ENCODE measurements at regions not wholly inside any gene's neighbourhood (a gene's known extent, or its start where the extent isn't known, plus 50 kb on each side); places are given as distances from the start of the nearest gene placed in this dataset.
"Not testable (repeated sequence)": the region's sequence is repeated elsewhere in the genome, so short reads cannot be mapped to it uniquely, and the experiment has no call there.

DNA sequence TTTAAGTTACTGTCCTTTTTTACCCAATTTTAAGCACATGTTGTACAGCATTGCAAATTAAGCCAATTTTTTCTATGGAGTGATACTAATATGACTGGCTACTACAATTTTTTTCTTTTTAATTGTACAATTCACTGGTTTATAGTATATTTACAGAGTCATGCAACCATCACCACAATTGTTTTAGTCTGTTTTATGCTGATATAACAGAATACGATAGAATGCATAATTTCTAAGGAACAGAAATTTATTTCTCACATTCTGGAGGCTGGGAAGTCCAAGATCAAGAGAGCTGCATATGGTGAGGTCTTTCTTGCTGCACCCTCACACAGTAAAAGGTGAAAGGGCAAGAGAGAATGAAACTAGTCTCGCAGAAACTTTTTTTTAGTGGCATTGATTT lies 125.3 kb downstream of the GLUD2 start:
- DNase-seq: no peak

DNA sequence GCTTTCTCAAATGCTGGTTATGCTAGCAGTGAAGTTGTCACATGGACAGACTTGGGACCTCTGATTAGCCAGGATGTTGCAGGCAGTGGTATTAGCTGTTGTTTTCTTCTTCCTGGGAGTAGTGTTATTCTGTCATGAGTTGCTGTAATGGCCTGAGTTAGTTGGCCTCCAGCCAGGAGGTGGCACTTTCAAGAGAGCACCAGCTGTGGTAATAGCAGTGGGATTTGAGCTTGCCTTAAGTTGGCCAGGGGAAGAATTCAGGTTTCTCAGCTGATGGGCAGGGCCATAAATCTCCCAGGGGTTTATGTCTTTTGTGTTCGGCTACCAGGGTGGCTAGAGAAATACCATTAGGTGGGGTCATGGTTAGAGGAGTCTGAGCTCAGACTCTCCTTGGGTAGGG lies 132.6 kb downstream of the GLUD2 start:
- no peak for DNase-seq

DNA sequence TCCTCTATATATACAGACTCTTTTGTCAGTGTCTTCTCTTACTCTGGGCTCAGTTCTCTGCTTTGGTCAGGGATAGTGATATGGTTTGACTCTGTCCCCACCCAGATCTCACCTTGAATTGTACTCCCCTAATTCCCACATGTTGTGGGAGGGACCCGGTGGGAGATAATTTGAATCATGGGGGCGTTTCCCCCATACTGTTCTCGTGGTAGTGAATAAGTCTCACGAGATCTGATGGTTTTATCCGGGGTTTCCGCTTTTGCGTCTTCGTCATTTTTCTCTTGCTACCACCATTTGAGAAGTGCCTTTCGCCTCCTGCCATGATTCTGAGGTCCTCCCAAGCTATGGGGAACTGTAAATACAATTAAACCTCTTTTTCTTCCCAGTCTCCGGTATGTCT lies 144.4 kb downstream of the GLUD2 start:
- DNase-seq: no peak

DNA sequence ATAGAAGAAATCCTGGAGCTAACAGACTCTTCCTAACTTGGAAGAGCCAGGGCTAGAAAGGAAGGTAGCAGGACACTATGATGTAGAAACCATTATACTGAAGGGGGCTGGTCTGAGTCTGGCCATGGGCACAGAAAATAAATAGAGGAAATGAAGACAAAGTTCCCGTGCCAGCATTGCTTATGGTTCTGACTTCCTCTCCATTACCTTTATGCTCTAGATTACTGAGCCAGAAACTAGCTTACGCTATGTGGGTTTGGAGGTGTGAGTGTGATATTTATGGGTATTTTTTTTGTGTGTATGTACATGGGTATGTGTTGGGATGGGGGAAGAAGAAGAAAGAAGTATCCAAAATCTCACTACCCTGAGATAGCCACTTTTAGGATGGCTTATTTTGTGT lies 148.3 kb downstream of the GLUD2 start:
- DNase-seq: no peak

DNA sequence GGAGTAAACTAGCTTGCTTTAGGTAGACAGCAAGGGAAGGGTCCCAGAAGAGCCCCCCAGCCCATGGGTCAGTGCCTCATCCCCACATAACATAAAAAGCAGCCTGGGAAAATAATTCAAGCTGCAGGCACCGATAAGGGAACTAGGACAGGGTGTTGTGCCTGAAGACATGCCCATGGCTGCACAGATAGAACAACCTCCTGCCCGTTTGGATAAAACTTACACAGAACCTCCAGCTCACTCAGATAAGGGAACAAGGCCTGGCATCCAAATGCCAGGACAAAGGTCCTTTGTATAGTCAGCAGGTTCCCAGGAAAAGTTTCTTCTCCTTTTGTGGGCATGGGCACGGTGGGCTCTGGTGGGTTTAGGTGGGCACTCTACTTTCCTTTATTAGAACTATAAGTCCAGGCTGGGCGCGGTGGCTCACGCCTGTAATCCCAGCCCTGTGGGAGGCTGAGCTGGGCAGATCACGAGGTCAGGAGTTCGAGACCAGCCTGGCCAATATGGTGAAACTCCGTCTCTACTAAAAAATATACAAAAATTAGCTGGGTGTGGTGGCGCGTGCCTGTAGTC lies 149.5 kb downstream of the GLUD2 start:
- not testable (repeated sequence) for DNase-seq

DNA sequence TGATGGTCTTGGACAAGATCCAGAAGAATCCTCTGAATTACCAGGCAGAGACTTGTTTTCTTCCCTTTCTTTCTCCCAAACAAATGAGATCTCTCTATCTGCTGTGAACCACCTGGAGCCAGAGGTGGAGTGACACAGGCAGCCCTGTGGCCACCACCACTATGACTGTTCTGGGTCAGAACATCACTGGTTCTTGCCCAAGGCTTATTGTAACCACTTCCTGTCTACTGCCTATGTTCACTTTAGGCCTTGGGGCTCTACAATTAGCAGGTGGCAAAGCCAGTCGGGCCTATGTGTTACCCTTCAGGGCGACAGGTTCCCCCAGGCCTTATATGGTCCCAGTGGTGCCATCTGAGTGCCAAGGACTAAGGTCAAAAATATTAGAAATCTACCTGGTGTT lies 161.2 kb downstream of the GLUD2 start:
- no peak for DNase-seq

DNA sequence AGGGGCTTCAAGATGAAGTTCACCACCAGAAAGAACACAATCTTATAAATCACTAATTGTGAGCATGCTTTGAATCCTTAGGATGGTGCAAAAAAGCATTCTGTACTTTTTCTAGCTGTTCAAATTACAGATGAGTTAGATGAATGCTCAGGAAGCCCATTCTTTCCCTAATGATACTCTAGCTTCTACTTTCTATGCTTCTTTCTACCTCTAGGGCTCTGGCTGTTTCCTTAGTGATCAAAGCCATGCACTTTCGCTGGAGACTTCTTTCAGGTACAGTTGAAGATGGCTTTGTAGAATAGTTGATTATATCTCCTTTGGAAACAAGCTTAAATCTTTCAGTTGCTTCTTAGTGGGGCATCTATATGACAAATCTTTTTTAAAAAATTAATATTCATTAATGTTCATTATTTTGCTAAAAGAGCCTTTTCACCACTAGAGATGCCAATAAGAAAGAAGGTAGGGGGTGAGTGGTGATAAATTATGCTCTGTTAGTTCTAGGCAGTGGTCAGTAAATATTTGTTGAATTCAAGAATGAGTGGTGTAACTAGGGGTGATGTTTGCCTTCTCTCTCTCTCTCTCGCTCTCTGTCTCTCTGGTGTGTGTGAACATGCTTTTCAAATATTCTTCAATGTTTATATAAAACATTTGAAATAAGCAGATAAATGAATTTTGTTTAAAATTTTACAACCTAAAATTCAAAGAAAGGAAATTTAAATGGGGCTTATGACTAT lies 169.4 kb downstream of the GLUD2 start:
- no peak for DNase-seq

DNA sequence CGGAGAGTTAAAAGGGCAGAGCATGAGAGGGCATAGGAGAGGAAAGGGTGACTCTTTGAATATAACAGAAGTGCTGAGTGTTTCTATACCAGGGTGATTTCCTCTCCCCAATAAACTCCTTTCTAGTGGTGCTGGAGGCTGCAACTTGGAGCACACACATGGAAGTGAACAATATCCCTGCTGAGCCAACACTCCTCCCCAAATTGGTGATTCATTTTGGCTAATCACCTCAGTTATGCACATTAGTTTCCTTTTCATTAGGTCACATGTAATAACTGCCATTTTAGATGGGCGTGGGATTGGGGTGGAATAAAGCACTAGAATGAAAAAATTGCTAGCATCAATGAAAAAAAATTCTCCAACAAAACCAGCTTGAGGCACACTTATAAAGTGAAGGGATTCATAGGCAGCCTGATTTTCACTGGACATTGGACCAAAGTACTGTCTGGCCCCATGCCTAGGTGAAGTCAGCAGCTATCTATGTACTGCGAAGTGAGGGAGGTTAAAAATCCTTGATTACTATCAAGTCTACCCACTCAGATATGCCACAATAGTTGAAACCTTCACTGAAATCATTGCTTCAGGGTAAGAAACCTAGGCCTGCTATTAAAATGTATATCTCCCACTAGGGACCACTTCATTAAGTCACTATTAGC lies 174.0 kb downstream of the GLUD2 start:
- DNase-seq: no peak

DNA sequence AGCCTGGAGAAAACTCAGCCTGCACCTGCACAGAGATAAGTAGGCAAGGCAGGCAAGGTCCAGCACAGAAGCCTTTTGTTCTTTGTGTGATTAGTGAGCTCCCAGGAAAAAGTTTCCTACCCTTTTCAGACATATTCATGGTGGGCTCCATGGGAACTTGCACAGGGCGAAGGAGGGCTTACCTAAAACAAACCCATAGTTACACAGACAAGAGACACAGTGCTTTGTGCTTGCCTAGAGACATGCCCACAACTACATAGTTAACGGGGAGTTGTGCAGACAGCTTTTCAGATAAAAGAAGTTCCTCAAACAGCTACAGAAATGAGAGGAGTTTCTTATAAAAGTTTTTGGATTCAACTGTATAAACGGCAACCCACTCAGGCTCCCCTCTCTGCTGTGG lies 180.5 kb downstream of the GLUD2 start:
- no peak for DNase-seq

DNA sequence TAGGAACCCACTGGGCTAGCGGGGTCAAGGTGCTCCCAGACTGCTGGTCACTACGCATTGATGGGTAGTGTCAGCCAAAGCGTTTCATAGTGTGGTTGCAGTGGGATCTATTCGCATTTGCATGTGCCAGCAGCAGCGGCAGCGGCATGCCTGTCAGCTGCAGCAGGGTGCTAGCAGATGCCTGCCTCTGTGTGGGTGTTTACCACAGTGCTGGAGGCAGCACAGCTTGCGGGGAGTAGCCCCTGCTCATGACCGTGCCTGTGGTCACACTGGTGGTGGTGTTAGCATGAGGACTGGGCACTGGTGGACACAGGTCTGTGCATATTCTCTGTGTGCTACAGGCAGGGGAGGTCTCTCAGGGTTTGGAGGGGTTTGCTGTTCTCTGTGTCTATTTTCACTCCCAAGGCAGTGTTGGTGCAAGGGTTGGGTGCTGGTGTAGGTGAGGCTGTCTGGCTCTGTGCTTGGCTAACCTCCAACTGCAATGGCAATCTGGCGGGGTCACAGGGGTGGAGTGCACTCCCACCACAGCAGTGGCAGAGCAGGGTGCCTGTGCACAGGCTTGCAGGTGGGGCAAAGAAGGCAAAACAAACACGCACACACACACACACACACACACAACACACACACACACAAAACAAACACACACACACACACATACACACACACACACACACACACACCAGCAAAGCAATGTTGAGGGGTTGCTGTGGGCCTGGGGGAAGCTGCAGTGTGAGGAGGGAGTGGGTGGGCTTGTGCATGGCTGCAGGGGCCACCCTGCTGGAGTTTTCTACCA lies 184.4 kb downstream of the GLUD2 start:
- no peak for DNase-seq

DNA sequence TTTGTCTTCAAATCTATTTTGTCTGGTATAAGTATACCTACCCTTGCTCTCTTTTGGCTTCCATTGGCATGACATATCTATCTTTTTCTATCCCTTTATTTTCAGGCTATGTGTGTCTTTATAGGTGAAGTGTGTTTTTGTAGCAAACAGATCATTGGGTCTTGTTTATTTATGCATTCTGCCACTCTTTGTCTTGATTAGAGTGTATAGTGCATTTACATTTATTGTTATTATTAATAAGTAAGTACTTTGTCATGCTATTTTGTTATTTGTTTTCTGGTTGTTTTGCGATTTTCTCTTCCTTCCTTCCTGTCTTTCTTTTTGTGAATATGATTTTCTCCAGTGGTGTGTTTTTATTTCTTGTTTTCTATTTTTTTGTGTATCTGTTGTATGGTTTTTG lies 188.6 kb downstream of the GLUD2 start:
- DNase-seq: no peak

DNA sequence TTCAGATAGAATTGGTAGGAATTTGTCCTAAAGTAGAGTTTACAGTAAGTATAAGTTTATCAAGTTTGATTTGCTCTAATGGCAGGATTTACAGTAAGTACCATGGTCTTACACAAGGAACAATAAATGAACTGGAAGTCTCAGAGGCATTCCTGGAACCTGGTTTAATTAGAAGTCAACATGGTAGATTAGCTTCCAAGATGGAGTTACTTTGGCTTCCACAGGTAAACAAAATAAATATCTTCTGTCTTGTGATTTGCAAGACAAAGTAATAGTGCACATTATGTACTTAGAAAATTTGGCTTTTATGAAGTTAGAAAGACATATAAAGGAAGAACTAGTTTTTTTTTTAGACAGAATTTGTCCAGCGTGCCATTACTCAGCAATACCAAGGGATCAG lies 190.7 kb downstream of the GLUD2 start:
- DNase-seq: no peak

DNA sequence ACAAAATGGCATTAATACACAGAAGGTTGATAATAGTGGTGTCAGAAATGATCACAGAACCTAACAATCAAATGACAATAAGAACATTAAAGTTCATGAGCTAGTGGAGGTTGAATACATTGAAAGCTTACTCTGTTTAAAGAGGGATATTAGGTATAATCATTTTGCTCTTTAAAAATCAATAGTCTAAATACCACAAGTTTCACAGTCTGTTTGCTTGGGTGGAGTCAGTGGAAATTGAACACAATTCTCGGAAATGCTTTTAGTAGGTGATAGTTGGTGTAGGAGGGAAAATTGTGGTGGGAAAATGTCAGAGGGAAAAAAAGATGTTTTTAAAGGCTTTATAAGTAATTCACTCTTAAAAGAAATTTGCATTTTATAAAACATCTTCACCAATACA lies 197.1 kb downstream of the GLUD2 start:
- no peak for DNase-seq

DNA sequence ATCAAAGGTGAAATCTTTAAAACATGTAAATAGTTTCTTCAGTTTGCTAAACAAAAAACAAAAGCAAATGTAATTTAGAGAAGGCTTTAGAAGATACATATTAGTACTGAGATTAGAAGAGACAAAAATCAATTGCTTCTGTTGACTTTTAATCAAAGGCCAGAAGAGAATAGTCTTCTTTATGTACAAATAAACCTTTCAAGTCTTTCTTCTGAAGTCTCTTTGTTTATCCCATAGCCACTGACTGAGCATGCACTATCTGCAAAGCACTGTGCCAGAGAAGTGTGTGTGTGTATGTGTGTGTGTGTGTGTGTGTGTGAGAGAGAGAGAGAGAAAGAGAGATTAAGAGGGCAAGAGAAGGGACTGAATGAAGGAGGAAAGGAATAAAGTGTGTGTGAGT lies 198.4 kb downstream of the GLUD2 start:
- DNase-seq: no peak

DNA sequence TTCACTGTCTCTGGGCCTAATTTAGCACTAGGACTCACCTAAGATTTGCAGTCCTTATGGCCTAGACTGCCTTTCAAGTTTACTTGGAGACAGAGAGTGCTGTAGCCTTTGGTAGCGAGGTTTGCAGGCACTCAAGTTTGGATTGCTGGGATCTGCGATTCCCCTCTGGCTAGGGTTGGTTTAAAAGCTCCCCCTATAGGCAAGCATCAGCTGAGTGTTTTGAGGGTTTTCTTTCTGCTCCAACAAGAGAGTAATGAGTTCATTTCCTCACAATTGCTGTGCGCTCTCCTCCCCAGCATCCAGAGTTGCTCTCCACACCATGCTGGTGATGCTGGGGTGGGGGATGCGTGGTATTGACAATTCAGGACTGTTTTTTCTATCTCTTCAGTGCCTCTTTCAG lies 206.9 kb downstream of the GLUD2 start:
- DNase-seq: peak; percentile 8

DNA sequence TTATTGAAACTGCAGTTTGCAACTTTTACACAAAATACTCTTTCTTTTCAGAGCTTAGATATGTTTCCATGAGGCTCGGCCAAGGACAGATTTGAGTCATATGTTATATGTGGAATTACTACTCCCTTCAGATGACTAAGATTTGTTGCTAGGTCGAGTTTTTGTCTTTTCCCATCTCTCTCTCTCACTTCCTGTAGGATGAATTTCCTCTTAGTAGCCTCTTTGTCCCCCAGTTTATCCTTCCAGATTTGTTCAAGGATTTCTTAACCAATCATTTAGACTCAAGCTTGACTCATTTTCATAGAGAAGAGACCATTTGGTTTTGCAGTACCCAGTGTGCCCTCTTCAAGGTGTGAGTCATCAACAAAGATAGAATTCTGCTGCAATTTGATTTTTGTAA lies 209.2 kb downstream of the GLUD2 start:
- DNase-seq: peak; percentile 43

DNA sequence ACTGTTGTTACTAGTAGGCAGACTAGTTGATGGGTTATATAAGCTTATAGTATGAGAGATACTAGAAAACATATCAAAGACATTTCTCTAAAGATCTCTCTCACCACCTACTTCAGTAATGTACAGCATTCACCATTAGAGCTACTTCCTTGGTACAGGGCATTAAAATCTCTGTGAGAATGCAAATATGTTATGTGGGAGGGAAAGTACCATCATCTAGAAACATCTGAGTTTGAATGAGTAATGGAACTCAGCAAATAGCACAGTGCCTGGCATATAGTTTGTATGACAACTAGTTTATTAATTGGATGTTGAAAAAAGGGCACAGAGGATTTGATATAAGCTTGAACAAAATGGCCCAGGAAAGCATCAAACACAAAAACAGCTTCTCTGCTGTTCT lies 211.1 kb downstream of the GLUD2 start:
- DNase-seq: no peak

DNA sequence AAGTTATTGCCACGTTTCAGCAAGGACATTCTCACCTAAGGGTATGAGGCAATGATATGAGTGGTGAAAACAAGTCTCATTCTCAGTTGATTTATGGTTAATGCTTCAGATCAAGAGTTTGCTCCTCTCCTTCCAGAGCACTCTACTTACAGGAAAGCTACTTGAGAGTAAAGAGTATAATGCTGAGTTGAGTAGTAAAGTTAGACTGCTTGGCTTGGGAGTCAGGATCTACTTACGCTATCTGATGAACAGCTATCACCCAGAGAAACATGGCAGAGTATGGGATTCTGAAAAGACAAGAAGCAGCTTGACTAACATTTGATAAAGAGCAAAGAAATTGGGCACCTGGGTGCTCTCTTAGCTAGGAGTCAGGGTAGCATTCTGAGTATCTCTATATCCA lies 211.8 kb downstream of the GLUD2 start:
- DNase-seq: no peak

DNA sequence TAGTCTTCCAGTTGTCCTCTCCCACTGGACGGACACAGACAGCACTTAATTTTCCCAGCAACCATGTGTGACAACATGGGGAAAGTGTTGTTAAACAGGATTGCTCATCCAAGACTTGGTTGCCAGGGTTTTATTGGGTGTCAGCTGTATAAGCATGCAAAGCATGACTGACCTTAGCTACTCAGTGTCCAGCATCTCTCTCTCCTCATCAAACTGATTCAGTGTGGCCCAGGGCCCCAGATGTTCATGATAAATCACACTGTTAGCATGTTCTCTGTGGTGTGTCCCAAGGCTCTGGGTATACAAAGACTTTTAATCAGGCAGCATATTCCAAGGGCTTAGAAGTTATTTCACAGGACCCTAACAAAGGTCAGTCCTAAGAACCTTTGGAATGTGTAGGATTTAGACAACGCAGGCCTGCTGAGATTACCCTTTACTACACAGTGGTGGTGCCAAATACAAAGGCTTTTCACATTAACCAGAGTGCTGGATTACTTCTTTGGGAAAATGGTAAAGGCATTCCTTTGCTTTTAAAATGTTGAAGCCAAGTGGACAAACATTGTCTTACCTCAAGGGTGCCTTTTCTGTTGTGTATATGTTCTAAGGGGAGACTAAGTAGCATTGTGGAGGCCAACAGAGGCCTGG lies 213.3 kb downstream of the GLUD2 start:
- no peak for DNase-seq

DNA sequence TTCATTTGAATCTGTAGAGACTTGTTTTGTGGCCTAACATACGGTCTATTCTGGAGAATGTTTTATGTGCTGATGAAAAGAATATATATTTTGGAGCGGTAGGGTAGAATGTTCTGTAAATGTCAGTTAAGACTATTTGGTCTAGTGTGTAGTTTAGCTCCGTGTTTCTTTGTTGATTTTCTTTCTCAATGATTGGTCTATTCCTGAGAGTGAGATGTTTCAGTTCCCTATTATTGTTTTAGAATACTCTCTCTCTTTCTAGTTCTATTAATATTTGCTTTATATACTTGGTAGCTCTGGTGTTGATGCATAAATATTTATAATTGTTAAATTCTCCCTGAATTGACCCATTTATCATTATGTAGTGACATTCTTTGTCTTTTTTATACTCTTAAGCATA lies 236.5 kb downstream of the GLUD2 start:
- no peak for DNase-seq

DNA sequence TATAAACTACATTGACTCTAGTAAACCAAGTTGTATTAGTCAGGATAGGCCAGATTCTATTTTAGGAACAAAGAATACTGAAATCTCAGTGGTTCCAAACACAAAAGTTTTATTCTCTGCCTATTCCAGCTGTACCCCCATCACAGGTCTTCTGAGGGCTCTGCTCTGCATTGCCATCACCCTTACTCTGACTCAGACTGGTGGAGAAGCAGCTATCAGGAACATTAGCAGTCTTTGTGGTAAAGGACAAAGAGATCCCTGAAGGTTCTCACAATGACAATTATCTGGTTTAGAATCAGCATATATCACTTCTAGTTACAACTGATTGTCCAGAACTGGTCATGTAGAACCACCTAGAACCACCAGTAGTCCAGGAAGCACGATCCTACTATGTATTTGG lies 251.1 kb downstream of the GLUD2 start:
- peak; percentile 8 for DNase-seq

DNA sequence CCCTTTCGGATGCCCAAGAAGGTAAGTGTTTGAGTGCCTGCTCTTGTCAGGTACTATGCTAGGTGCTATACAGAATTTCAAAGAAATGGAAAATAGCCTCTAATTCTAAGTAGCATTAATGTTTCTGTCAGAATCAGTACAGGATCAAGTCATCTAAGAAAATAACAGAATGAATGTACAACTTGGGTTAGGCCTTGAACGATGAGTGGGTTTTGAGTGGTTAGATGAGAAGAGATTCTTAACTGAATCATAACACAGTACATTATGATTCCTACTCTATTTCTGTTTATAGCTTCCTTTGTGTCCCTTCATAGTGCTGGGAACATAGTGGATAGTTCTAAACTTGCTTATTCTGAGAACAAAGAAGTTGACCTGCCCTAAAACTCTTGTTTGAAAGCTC lies 253.9 kb downstream of the GLUD2 start:
- peak; percentile 20 for DNase-seq

DNA sequence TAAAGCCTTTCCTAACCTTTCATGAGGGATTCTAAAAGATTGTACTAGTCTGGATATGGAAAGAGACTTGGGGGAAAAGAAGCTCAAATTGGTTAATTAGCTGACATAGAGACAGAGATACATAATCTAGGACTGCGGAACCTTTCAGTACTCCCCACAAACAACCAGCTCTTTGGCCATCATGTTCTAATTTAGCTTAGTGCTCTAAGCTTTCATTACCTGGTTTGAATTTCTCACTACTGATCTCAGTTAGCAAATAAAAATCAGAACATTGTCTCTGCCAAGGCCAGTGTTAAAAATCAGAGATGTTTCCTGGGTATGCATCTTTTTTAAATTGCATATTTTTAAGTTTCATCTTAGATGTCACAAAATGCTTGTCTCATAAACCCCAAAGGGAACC lies 254.4 kb downstream of the GLUD2 start:
- no peak for DNase-seq
